HG03520 (cell line): ENCODE measurements at regions not wholly inside any gene's neighbourhood (a gene's known extent, or its start where the extent isn't known, plus 50 kb on each side); places are given as distances from the start of the nearest gene placed in this dataset.

Source experiments
- ATAC-seq: cut with Tn5 transposase; IDR thresholded peaks from one replicate; pipeline ENCODE4 v1.9.1; 2021; ENCODE audit warnings: mild to moderate bottlenecking, moderate library complexity; ENCODE audit not compliant: unreplicated experiment

DNA sequence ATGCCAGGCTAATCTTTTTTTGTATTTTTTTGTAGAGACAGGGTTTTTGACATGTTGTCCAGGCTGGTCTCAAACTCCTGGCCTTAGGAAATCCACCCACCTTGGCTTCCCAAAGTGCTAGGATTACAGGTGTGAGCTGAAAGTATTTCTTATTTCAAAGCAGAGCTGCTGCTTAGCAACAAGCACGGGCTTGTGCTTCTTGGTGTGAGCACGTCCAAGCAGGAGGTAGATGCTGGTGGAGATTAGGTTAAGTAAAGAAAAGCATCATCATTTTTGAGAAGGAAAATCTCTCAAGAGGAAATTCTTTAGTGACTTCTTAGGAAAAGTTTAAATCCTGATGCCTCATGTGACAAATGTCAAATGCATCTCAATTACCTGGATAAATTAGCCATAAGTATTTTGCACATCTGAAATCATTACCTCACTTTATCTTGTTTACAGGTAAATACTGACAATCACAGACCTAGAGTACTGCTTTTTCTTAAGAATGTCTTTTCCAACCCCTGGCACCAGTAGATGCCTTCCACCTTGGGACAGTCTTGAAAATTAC is 431.8 kb upstream of the FZD8 start:
- no peak for ATAC-seq

DNA sequence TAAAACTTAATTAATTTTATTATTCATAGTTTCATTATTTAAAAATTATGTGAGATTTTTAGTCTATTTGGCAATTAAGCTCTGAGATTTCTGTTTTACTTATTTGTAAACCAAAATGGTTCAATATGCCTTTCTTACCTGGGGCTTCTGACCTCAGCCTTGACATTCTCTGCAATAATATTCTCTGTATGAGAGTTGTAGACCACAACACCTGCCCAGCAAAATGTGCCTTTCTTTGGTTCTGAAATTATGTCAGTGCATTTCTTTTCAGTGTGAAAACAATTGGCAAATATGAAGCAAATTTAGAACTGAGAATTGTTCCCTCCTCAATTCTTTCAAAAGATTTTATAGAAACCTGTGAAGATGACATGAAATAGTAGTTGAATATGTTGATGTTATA is 426.4 kb upstream of the FZD8 start:
- ATAC-seq, result no peak

DNA sequence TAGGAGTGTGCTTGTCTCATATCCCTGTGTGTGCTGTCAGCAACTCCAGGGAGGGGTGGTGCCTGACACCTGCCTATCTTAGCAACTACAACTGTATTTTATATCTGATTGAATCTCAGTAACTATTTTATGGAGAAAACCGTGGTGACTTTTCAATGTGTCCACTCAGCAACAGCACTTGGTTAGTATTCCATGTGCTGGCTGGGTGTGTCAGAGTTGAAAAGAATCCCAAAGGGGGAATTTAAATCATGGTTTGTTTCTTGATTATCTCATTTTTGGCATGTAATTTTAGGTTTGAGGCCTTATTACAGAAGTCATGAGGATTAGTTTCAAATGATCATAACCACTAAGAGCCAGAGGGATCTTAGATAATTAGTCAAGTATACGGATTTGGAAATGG is 425.7 kb upstream of the FZD8 start:
- ATAC-seq, result no peak

DNA sequence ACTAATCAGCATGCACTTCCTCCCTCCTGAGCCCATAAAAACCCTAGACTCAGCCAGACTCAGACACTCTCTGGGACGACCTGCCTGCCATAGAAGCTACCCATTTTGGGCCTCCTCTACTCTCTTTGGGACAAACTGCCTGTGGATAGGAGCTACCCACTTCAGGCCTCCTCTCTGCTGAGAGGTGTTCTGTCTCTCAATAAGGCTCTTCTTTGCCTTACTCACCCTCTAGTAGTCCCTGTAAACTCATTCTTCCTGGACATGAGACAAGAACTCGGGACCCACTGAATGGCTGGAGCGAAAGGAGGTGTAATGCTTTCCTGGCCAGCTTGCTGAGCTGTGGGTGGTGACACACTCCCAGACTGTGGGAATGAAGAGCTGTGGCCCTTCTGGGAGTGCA is 424.8 kb upstream of the FZD8 start:
- ATAC-seq, result no peak

DNA sequence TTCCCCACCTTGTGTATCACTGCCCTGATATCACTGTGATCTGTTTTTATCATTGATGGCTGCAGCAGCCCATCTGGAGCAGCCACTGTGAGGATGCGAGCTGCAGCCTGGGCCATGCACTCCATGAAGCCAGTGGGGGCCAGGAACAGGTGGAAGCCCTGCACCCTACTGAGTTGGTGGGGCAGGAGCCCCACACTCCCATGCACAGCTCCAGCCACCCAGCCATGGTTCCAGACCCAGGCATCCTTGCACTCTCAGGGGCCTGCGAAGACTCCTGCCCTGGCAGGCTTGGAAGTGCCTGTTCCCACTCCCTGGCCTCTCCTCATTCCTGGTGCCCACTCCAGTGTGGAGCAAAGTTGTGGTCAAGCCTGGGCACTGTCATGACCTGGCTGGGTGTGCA is 424.0 kb upstream of the FZD8 start:
- ATAC-seq, result no peak

DNA sequence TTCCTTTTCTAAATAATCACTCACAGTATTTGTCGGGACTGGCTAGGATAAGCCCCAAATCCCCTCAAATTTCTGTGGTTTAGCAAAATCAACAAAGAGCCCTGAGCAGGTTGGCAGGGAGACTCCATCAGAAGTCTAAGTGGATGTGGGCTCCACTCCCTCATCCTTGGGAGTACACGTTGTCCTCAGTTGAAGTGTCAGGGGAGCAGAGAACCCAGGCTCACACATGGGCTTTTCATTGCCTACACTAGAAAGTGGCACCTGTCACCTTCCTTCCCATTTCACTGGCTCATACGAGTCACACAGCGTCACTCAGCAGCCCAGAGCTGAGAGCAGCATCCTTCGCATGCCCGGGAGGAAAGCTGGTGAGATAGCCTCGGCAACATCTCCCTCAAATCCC is 421.3 kb upstream of the FZD8 start:
- ATAC-seq, result no peak

DNA sequence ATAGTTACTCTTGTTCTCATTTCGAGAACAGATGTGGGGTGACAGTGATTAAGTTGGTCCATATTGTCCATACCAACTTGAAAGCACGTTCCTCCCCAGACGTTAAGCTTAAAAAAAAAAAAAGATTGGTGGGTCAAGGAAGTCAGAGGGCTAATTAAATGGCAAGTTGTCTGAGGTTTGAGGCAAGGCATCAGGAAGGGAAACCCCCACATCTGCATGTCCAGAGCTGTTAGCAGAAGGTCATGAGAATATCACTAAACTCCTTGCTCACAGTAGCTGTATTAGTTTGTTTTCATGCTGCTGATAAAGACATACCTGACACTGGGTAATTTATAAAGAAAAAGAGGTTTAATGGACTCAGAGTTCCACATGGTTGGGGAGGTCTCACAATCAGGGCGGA is 415.6 kb upstream of the FZD8 start:
- no peak for ATAC-seq

DNA sequence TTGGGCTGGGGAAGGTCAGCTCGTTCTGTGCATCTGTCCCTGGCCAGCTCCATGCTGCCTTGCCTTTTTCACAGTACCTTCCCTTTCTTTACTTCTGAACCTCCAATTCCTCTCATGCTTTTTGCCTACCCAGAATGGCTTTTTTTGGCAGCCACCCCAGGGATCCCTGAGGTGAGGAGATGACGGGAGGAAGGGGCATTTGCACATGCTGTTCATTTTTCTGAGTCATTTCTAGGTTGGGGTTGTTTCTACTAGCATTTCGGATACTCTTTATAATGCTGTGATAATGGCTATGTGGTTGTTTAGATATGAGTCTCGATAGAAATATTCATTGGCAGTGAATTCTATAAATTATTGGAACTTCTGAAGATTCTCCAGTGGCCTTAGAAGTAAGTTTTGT is 415.1 kb upstream of the FZD8 start:
- no peak for ATAC-seq

DNA sequence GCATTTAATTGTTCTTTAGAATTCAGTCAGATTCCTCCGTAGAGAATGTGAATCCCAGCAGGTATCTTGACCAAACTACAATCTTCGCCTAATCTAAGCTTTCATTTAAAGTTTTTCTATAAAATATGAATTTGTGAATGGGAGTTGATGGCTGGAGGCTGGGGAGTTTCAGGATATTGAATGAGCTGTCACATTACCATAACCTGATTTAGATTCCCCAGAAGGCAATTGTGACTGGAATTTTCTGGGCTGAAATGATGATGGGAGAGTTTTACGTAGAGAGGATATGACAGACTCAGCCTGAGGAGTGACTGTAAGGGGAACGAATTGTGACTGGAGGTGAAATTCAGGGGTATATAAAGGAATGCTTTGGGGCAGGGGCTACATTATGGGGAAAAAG is 411.7 kb upstream of the FZD8 start:
- ATAC-seq, result no peak

DNA sequence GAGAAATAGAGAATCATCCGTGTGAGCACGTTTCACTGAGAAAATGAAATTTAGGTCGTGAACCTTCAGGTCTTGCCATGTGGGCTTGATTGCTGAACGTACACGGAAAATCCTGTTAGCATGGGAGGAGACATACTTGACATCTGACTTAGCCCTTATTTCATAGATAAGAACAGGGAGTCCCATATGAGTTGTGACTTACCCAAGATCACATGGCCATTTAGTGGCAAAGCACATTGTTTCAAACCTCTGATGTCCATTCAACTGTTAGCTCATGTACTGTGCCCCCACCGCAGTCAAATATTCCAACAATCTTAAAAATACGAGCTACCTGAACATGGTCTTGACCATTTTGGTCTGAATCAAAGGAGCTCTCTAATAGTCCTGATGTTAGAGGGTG is 411.2 kb upstream of the FZD8 start:
- ATAC-seq, result no peak

DNA sequence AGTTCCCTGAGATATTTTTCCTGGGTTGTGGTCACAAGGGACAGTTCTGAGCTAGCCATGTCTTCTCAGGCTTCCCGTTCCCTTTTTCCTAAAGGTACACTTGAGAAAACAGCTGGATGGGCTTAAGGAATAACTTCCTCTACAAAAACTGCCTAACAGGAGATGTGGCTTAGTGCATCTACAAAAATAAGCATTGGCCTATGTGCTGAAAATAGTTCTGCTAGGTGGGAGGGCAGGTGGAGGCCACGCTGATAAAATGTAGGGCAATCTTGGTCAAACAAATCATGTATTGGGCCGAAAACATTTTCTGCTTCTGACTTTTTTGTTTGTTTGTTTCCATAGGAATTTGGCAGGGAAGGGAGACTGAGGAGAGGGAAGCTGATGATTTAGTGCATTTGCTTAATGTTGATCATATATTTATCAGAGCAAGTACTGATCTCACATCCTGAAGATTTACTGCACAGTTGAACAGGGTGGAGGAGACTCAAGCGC is 409.4 kb upstream of the FZD8 start:
- no peak for ATAC-seq

DNA sequence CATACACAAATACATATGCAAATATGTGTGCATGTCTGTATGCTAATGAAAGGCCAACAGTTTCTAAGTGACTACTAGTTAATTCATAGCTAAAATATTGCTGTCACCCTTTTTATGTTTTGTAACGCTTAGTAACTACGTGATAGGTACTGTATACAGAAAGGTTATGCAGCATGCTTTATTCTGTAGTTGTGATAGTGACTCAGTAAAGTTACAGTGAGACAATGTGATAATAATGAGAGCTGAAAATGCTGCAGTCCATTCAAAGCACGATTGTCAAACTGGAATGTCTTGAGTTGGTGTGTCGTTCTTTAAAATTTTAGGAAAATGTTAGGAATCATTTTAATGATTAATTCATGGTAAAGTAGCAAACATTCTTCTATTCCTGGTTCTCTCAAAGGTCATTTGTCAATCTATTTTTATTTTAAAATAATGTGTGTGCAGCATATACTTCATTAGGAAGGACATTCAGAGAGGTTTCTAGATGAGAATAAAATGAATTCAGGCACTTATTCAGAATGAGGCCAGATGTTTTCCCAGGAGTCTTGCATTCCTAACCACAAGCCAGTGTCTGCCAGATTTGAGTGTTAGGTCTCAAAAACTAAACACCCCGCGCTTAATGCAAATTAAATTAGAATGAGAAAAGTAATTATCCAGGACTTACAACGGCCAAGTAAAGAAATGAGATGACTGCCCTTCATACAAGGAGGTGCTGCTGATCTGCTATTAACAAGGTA is 408.8 kb upstream of the FZD8 start:
- ATAC-seq, result no peak

DNA sequence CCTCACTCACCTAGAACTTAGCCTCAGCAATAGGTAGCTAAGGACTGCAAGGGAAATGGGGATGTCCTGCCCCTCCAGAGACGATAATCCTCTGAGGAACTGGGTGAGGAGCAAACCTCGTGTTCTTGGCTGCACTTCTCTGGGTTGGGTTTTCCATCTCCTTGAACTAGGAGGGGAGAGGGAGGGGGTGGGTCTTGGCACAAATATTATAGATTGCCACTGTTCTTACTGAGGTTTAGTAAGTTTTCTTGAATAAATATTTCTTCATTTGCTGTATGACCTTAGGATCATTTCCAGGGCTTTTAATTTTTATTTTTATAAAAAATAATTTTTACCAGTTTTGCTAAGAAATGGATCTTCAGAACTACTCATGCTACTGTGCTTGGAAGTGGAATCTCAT is 406.7 kb upstream of the FZD8 start:
- ATAC-seq, result no peak

DNA sequence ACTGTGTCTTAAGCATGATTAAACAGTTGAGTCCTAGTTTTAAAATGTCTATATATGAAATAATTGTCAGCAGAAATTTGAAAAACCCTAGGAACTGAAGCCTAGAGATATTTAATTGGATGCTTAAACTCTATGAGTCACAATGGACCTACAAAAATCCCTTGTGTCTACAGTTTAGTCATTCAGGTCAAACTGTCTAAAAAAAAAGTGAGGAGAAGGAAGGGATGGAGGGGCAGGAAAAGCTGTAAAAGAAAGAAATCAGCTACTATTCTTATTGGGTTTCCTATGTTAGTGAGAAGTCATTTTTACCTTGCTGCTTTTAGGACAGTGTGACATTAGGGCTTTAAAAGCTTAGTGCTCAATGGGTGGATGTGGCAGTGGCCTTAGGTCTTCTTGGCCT is 406.1 kb upstream of the FZD8 start:
- ATAC-seq, result no peak

DNA sequence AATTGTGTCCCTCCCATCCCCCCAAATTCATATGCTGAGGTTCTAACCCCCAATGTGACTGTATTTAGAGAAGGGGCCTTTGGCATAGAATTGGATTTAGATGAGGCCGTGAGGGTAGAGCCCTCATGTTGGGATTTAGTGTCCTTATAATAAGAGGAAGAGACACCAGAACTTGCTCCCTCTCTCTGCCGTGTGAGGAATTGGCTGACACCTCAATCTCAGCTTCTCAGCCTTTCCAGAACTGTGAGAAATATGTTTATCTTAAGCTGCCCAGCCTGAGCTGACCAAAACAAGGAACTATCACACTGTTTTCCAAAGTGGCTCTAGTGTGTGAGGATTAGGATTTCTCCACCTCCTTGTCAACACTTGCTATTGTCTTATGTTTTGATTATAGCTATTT is 400.0 kb upstream of the FZD8 start:
- ATAC-seq, result no peak

DNA sequence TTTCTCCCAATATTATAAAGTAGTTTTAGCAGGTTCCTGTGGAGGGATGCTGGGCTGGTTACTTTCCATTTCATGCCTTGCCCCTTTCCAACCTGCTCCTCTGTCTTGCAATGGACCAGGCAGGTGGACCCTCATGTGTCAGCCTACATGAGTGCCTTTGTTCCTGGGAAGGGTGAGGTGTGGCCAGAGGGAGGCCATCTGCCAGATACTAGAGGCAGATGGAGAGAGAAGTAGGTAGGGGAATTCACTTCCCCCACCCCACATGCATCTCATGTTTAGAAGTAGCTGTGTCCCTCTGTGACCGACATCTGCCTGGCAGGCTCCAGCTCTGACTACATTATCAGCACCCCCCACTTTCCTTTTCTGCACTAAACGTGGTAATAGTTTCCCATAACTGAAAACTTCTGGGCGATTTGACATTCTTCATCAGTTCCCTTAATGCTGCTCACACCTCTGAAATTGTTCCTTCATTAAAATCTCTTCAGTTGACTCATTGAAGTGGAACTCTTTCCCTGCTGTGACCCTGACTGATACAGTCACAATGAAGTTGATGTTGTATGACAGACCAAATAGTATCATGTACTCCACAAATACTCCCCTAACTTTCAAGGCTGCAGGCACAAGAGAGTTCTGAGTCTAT is 396.3 kb upstream of the FZD8 start:
- no peak for ATAC-seq

DNA sequence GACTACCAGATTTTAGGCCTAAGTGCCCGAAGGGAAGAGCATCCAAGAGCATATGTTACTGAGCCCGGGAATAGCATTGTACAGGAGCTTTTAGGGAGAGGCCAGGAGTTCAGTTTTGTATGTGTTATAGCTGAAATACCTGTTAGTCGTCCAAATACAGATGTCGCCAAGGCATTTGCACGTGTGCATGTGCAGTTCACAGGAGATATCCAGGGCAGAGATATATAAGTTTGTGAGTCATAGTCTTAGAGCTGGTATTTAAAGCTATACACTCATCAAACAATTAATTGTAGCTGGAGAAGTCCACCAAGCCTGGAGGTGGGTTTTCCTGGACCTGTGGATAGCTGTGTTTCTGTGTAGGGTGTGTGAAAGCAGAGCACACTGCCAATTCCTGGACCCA is 394.0 kb upstream of the FZD8 start:
- no peak for ATAC-seq

DNA sequence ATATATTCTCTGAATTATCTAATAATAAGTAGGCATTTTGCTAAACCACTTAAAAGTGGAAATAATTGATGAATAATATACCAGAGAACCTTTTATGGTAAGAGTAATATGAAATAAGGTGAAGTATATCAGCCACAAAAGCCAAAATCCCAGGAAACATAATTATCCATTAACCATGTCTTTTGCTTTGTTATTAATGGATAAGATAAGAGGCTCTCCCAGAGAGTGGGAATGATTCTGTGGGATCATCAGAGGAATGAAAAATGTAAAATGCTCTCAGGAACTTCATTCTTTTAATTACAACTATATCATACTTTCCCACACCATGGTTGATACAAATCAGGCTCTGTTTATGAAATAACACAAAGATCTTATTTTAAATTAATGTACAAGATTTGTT is 391.7 kb upstream of the FZD8 start:
- no peak for ATAC-seq

DNA sequence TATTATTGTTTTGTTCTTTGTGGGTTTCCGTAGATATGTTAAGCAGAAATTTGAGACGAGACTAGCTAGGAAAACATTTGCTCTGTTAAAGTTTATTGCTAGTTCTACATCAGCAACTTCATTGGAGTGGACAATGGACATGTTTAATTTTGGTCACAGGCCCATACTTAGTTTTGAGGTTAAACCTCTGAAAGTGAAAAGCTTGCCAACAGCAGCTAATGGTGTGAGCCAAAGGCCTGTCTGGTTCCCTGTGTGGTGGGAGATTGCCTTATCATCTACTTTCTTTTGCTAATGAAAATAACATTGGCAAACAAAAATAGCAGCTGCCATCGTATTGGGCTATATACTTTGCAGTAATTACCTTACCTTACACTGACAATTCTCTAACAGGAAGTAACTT is 388.4 kb upstream of the FZD8 start:
- ATAC-seq, result no peak

DNA sequence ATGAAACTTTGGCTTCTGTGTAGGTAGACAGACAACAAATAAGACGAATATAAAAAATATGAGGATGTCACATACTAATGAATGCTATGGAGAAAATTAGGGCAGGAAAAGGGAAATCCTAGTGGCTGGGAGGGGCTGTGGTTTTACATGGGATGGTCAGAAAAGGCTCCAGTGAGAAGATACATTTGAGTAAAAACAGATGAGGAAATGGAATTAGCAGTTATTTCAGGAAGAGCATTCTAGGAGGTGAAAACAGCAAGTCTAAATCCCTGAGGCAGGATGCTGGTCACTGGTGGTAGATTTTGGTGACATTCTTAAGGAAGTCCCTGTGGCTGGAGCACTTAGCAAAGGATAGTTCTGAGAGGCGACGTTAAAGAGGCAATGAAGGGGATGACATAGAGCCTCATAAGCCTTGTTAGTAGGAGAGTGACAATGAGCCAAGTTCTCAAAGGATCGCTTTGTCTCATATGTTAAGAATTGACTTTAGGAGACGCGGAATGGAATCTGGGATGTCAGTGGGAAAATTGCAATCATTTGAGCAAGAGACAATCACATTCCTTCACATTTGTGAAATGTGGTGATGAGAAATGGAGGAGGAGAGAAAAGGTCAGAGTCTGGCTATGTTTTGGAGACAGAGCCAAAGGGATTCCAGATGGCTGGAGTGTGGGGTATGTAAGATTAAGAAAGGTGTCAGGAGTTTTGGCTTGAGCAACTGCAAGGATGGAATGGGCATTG is 384.7 kb upstream of the FZD8 start:
- ATAC-seq, result no peak

DNA sequence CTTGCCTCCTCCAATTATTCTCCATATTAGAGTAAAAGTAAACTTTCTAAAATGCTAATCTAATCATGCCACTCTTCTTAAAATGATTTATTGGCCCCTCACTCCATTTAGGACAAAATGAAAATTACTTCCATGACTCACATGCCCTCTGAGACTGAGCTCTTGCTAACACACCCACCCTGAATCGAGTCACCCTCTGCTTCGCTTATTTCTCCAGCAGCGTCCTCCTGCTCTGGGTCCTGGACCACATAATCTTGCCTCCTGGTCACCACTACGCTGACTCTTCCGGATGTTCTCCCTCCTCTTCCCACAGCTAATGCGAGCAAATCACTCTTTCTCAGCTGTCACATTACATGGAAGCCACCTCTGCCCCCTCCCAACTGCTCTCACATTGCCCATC is 384.0 kb upstream of the FZD8 start:
- no peak for ATAC-seq

DNA sequence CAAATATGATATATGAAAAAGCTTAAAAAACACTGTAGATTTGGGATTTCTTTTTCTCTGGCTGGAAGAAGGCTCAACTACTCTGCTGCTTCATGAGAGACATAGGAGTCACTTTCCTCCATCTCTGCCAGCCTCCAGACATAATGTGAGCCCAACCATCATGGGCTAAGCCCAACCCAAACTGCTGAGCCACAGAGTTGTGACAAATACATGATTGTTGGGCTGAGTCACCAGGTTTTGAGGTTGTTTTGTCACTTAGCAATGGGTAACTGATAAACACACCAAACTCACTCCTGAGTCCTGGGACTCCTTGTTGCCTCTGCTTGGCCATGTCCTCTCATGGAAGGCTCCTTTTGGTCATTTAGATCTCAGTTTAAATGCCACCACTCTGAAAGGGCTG is 381.8 kb upstream of the FZD8 start:
- no peak for ATAC-seq
